Mucosa of descending colon (tissue), 3 donors: ENCODE measurements at regions not wholly inside any gene's neighbourhood (a gene's known extent, or its start where the extent isn't known, plus 50 kb on each side); places are given as distances from the start of the nearest gene placed in this dataset.

Experiments
- ATAC-seq: fragments of 200-7000 bp; cut with Tn5 transposase; one replicate; pipeline ENCODE4 v1.9.1; 2020; ENCODE audit warnings: mild to moderate bottlenecking, moderate library complexity
- DNase-seq, 3 donors: peaks; one replicate each; pipeline ENCODE4 v3.0.0-alpha.2; 2020
- H3K36me3 ChIP-seq: fragments of 200-600 bp; one replicate; pipeline ENCODE4 v1.8.0; 2021; ENCODE audit warnings: low read depth, mild to moderate bottlenecking
- H3K4me1 ChIP-seq: fragments of 200-600 bp; one replicate; pipeline ENCODE4 v1.8.0; 2021; ENCODE audit warnings: low read depth, mild to moderate bottlenecking
- H3K4me3 ChIP-seq: fragments of 200-600 bp; one replicate; pipeline ENCODE4 v1.8.0; 2021; ENCODE audit warnings: mild to moderate bottlenecking
- H3K9me3 ChIP-seq: fragments of 200-600 bp; one replicate; pipeline ENCODE4 v1.8.0; 2021; ENCODE audit warnings: mild to moderate bottlenecking
- CTCF ChIP-seq: fragments of 200-600 bp; IDR thresholded peaks from one replicate; pipeline ENCODE4 v1.8.0; 2022; ENCODE audit warnings: antibody characterized with exemption, mild to moderate bottlenecking
- intact Hi-C, 2 donors: fragments of 100-400 bp; cut with DNase I in 1 of 2; cut with micrococcal nuclease in 1 of 2; formaldehyde crosslinking; loops; one replicate each; pipeline versions ENCODE4 v1.11.0 to v1.11.1; 2022; cut with DNase I, micrococcal nuclease
- donor health status: DM: no; HTN: no; CAD: no; lungs with moderate emphysema.
- donor health status: DM: no; HTN: no; CAD: no.
- donor health status: DM: no; HTN: yes; CAD: no.

- no peaks in the 10 kb centered on the region for H3K9me3 ChIP-seq
- no peak for TF ChIP-seq CTCF
- H3K36me3 ChIP-seq = no peaks in the 10 kb centered on the region
- no peak overlapping the region for H3K4me3 ChIP-seq
- ATAC-seq = peak; percentile 47
- peaks cover 4% of the 10 kb centered on the region for H3K4me1 ChIP-seq
- intact Hi-C loops = no loop called here
- no peak for DNase-seq
Observed at GRCh38 chr17:59502800-59503199, 62.6 kb upstream of the DHX40 start.

GRCh38 chr17:59503500-59503899 lies 61.9 kb upstream of the DHX40 start:
- no peak for ATAC-seq
- intact Hi-C loops = no loop called here

GRCh38 chr17:59504821-59505220 lies 60.6 kb upstream of the DHX40 start:
- no peak for TF ChIP-seq CTCF

More at GRCh38 chr17:59503500-59503899, 61.9 kb upstream of the DHX40 start:
- Histone ChIP-seq H3K4me1 (peaks cover 11% of the 10 kb centered on the region), H3K4me3 (no peak overlapping the region), H3K9me3 (no peaks in the 10 kb centered on the region), H3K36me3 (no peaks in the 10 kb centered on the region)
- TF ChIP-seq CTCF = no peak
- no peak for DNase-seq

GRCh38 chr17:59505610-59506276 lies 59.7 kb upstream of the DHX40 start:
- Histone ChIP-seq H3K9me3 (no peaks in the 10 kb centered on the region), H3K4me1 (peaks cover 12% of the 10 kb centered on the region), H3K36me3 (no peaks in the 10 kb centered on the region), H3K4me3 (no peak overlapping the region)
- no peak for ATAC-seq
- intact Hi-C loops = no loop called here
- no peak for TF ChIP-seq CTCF
- no peak for DNase-seq

More at GRCh38 chr17:59504821-59505220, 60.6 kb upstream of the DHX40 start:
- H3K36me3 ChIP-seq = no peaks in the 10 kb centered on the region
- intact Hi-C loops = no loop called here
- no peaks in the 10 kb centered on the region for H3K9me3 ChIP-seq
- ATAC-seq (no peak), DNase-seq (no peak)
- H3K4me1 ChIP-seq = peaks cover 12% of the 10 kb centered on the region
- no peak overlapping the region for H3K4me3 ChIP-seq

- H3K36me3 ChIP-seq = no peaks in the 10 kb centered on the region
- ATAC-seq = no peak
- no peak overlapping the region for H3K4me3 ChIP-seq
- intact Hi-C loops = no loop called here
- no peaks in the 10 kb centered on the region for H3K9me3 ChIP-seq
- TF ChIP-seq CTCF = no peak
- H3K4me1 ChIP-seq = peaks cover 12% of the 10 kb centered on the region
- no peak for DNase-seq
Observed at GRCh38 chr17:59506894-59507726, 58.3 kb upstream of the DHX40 start.
